GM21367 (cell line): ENCODE measurements at regions not wholly inside any gene's neighbourhood (a gene's known extent, or its start where the extent isn't known, plus 50 kb on each side); places are given as distances from the start of the nearest gene placed in this dataset.

Source experiments
- ATAC-seq: cut with Tn5 transposase; IDR thresholded peaks from one replicate; pipeline ENCODE4 v1.9.1; 2021; ENCODE audit not compliant: unreplicated experiment

DNA sequence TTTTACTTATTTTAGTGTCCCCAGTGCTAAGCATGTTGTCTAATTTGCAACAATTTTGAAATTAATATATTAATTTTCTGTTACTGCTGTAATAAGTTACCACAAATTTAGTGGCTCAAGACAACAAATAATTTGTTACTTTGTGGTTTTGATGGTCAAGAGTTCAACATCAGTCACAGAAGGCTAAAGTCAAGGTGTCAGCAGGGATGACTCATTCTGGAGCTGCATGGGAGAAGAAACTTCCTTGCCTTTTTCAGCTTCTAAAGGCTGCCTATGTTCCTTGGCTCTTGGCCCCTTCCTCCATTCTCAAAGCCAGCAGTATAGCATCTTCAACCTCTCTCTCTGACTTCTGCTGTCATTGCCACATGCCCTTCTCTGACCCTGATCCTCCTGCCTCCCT lies 271.8 kb downstream of the HLX start:
- ATAC-seq, result no peak

DNA sequence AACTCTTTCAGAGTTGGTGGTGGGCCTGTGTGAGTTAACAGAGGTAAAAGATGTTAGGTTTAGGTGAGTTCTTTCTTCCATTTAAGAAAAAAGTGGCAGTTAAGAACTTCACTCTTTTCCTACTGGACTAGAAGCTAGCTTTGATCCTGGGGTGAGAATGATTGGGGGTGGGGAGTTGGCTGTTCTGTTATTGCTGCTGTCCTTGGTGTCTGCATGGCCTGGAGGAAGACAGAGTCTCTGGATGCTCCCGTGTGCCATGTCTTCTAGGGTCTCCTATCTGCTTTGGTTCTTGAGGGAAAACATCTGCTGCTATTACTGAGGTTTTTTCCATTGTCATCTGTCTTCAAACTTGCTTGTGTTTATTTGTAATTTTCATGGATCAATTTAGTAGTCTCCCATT lies 275.7 kb downstream of the HLX start:
- no peak for ATAC-seq

DNA sequence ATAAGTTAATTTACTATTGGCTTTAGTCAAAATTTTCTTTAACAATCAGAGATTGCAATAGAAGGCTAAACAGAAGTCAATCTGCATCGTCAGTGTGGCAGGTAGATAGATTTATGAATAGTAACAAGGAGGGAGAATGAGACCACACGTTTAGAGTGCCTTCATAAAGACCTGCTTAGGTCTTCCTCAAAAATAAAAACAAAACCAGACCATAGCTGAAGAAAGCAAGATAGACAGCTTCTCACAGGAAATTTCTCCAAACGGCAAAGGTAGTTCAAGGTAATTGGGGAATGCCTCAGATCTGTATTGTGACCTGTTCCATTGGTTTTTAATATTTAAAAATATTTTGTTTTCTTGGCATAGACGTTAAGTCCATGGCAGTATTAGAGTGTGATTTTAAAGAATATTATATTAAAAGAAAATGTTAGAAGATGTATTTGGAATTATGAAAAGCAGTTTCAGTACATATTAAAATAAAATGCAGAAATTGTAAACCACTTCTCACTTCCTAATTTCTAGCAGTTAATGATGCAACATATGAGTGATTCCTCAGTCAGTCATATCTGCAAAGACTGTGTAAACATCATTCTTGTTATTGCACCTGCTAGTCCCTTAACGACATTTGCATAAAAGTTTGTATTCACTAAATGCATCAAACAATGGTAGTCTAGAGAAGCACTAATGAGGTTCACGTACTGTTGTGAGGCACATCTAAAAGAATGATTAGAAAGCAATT lies 278.0 kb downstream of the HLX start:
- ATAC-seq, result peak; percentile 95

DNA sequence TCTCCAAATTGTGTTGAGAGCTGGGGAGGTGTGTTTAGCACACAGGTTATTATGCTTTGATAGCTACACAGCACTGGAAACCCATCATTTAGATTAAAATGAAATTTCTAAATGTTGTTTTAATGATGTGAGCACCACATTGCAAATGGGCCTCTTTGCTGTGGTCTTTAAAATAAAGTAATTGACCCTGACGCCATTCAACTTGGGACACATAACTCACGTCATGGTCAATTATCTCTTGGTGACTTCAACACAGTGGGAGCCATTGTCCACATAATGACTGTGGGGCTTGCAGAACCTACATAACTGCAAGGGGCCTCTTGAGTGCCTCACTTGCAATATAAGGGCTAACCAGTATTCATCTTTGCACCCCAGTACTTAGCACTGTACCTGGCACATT lies 280.4 kb downstream of the HLX start:
- no peak for ATAC-seq

DNA sequence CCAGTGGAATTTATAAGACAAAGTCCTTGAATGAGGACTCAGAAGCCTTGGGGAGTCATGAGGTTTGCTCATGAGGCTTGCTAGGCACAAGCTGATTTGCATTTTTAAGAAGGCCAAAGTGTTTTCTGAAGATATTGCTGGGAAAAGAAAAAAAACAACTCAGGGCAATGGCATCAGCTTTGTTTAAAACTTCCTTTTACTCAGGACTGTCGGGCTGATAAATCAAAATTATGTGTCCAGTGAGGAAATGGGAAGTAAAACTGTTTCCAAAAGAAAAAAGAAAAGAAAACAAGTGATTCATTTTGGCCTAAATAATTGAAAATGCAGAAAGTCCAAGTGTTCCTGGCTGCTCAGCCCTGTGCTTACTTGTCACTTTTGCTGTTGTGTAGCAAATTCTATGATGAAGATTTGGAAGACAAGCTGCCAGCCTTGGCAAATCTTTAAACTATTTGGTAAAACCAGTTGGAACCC lies 282.4 kb downstream of the HLX start:
- ATAC-seq, result no peak

DNA sequence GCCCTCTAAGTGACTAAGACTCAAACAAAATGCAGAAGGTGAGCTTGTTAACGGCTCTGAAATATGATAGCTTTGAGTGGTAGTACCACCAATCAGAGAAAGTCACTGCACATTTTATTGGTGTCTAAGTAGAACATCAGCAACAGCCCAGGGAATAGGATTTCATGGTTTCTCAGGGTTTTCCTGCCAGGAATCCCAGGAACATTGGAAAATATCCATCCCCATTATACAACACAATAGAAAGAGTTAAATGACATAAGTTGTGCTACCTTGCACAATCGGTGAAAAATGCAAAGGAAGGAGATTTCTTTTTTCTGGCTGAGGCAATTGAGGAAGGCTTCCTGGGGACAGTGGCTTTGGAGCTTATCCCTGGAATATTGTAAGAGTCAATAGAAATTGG lies 283.1 kb downstream of the HLX start:
- ATAC-seq, result no peak

DNA sequence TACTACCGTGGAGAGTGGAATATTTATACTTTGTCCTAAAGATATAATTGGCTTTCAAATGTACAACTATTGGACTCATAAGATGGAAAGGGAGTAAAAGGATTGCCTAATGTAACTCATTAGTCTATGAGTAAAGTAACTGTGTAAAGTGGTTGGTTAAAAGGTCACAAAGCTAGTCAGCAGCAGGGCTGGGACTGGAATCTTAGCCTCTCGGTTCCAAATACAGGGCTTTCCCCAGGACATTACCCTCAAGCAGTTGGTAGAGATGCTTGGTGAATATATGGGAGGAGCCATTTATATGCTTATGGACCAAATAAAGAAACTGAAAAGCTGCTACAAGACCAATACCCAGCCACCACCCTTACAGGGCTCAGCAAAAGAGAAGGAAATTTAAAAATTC lies 283.7 kb downstream of the HLX start:
- no peak for ATAC-seq

DNA sequence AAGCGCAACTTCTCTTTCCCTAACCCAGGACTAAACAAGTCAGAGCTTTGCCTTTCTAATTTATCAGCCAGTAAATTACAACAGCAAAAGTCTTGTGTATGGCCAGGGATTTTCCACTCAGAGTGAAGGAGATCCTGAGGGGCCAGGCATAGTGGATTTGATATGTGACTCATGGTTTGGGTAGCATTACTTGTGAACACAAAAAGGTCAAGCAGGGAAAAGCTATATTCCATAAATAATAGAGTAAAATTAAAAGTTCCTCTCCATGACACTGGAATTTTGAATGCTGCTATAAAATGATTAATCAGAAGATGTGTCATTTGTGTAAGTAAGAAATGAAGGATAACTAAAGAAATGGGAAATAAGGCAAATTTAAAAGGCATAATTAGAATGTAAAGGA lies 284.8 kb downstream of the HLX start:
- ATAC-seq, result no peak

DNA sequence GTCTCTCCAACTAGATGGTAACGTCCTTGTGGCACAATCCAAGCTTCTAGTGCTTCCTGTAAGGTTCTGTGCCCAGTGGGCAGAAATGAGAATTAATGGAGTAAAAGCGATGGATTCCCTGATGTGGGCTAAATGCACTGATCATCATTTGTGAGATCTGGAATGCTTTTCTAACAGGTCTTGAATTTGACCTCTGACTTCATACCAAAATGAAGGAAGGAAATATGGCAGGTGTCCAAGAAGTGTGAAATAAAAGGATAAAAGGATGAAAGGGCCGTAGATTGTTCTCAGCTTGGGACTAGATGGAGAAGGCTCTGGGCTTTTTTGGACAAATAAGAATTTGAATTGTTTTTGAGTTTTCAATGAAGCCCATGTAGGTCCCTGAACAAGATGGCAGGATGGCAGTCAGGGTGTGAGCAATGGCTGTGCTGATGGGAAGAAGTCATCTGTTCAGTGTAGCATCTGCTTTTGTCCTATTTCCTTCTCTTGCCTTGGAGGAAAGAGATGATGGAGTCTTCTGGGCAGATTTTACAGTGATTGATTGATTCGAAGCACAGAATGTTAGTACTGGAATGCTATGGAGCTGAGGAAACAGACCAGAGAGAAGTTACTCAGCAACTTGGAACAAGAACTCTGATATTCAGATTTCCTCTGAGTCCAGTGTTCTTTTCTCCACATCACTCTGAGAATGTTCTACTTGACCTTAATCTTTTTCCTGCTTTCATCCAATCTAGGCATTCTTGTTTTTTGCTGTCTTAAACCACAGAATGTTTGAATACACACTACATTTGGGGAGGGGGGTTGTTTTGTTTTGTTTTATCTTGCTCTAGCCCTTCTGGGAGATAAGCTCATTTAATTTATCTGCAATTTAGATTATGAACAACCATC lies 286.0 kb downstream of the HLX start:
- ATAC-seq, result no peak

DNA sequence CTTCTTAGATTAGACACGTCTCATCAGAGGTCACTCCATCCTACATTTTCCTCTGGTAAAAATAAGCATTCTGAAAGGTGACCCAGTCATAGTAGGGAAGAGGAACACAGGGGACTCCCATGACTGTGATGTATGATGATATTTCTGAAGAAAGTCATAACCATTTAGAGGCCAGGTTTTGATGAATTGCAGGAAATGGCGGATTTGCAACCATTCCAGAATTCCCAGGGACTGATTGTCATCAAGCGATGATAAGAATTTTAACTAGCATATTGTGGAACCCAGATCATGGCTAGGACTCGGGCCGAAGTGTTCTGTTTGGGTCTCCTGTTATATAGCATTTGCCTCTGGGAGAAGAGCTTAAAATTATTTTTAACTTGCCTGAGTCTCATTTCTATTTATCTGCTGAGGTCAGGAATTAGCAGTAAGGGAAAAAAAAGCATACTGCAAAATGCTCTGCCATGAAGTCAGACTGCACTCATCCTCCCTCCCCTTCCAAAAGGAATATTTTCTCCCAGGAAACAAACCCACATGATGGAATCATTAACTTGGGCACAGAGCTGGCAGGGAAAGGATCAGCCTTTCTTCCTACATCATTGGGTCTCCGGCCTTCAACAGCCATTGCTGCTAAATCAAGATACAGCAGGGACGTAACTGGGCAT lies 286.7 kb downstream of the HLX start:
- ATAC-seq, result no peak

DNA sequence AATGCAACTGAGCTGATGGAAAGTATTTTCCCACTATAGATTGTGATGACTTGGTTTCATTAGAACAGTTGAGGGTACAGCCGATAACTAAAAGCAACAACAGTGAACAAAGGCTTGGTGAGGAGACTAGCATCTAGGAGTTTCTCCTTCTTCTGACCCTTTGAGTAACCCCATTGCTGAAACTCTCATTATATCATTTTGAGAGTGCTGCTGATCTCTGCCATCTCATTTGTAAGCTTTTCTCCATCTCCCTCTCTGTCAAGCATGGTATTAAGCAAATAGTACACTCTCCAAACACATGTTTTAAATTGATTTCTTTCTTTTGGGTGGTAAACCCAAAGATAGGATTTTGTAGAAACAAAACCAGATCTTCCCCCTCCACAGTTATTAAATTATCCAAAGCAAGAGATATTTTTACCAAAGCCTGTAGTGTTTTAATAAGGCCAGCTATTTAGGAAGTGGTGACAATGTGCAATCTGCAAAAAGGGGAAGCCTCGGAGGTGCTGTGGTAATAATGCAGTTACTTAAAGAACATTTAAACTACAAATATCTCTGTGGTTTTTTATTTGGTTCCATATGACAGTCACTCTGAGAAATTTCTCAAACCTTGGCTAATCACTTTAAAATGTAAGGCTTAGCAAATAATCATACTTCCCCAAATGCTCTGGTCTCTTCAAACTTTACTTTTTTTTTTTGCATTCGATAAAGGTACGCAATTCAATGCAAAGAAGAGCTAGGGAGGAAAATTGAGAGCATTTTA lies 287.5 kb downstream of the HLX start:
- ATAC-seq, result peak; percentile 81

DNA sequence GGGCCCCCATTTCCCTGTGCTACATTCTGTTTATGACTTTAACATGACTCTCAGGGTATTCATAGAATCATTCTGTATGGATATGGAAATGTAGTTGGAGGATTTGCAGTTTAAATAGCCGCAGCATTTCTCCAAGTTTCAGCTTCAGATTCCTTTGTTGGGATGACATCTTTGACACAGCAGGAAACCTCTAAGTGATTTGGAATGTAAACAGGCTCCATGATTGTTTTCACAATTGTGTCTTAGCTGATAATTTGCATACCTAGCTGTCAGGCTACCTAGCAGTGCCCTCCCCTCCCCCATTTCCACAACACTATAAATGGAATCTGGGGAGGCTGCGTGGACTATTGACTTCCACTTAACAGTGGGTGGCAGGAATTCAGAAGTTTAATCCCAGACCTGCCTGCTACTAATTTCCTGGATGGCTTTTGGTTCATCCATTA lies 290.2 kb downstream of the HLX start:
- ATAC-seq, result no peak

DNA sequence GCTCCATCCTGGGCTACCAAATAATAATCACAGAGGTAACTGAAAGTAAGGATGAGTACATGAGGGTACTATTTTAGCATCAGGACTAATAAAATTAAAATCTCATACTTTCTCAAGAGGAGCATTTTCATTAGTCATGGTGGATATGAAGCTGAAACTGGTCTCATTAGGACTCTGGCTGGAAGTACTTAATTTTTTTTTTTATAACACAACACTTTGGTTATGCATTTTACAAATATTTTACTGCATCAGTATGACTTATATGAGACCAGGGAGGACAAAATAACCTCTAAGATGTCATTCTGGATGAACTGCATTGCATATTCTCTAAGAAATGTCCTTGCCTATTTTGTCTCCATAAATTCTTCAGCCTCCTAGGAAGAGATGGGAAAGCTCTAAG lies 290.9 kb downstream of the HLX start:
- ATAC-seq, result no peak

DNA sequence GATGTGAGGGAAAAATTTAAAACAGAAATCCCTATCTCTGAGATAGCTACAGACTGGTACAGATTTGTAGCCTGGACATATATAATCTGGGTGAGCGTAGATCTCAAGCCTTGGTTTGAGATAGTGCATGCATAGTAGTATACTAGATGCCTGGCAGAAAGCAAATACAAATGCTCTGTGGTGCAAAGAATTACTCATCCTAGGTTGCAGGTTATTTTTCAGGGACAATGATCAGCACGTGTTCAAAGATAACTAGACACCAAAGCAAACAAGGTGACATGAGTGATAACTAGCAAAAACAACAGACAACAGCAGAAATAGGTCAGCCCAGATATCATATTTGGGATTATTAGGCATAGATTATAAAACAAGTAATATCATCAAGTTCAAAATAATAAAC lies 292.5 kb downstream of the HLX start:
- ATAC-seq, result no peak

DNA sequence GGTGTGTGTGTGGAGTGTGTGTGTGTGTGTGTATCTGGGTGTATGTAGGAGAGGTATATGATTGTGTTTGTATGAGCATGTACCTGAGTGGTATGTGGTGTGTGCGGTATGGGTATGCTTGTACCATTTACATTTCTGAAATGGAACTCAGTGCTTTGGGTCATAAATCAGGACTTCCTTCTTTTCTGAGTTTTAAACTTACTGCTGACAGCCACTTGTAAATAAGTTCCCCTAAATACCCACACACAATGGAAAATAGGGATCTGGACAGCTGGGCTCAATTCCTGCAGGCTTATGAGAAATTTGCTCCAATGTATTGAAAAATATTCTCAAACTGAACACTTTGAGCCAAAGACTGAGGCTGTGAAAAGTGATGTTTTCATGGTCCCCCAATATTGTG lies 293.6 kb downstream of the HLX start:
- ATAC-seq, result no peak

DNA sequence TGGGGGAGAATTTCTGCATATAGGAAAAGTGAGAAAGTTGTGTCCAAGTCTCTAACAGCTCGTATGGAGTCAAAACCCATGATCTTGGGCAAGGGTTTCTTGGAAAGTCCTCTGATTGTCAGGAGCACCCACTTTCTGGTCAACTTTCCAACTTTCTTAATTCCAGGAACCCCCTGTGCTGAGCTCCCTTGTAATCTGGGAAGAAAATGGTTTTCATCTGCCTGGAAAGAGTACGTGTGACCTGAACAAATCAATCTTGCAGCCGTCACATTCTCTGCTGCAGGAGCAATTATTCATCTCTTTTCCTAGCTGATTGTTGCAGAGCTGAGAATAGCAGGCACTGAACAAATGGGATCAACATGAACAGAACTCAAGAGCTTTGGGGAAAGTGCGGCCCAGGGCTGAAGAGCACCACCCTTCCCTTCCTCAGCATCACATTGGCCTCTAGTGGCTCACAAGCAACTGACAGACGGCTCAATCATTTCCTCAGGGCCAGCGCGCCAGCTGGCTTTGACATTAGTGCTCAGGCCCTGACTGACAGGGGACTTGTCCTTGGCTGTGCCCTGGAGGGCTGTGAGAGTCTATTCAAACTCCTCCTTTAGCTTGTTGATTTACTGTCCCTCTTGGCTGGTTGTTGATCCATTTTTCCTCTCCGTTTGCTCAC lies 295.2 kb downstream of the HLX start:
- no peak for ATAC-seq

DNA sequence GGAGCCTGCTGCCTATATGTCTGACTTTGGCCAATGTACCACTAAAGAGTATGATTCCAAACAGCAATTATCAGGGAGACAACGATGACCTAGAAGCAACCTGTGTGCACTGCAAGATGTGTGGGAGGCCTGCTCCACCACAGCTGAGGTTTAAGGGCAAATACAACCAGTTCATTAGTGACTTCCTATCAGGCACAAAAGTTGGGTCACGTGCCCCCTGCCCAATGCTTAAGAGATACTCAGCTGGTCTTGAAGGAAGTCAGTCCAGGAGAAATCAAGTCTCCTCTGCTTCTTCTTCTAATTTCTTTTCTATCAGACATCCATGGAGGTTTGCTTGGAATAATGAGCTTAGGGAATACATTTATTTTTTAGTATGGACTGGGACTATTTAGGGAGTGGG lies 296.0 kb downstream of the HLX start:
- no peak for ATAC-seq

DNA sequence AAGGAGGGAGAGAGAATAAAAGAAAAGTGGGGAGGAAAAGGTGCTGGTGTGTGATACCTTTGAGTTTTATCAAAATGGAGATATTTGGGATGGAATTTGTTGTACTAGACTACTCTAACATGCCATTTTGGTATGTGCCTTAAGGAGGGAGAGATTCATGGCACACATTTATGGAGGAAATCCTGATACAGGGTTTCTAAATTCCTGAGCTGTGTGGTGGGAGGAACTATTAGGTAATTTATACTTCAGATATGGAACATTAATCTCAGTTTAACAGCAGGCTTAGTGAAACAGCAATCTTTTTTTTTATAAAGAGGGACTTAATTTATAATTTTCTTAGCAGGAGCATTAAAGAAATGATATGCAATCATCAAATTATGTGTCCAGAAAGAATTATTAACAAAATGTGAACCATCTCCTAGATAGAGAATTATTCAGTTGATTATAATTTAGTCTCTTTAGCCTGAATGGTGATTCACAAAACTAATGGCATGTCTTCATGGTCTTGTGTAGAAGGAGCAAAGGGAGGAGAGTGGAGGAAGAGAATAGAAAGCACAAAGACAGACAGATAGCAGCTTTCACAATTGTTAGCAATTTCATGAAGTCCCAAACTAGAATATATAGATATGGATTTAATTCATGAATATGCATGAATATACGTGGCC lies 301.6 kb downstream of the HLX start:
- no peak for ATAC-seq

DNA sequence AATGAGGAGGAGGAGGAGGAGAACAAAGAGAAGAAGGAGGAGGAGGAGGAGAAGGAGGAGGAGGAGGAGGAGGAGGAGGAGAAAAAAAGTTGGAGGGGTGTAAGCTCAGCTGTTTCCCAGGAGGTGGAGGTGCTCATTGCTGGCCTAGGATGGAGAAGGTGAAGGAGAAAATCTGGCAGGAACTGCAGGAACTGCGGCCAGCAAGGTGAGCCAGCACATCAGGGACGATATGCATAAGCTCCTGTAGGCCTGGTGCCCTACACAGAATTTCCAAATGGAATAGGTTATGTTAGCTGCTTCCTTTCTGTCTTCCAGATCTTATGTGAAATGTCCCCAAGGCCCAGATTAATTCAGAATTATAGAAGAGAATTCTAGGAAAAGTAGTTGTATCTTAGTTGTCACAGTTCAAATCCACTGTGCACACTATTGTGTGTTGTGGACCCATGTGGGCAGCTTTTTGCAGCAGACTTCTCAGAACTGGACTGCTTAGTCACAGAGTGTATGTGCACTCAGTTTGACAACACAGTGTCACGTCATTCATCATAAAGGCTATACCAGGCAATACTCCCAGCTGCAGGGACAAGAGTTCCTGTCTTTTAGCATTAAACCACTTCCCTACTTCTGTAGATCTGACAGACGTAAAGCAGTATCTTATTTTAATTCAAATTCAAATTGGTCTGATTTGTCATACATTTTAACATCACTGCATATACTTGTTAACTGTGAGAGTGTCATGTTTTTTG lies 303.7 kb downstream of the HLX start:
- no peak for ATAC-seq
